GM12875 (cell line): ENCODE measurements at regions not wholly inside any gene's neighbourhood (a gene's known extent, or its start where the extent isn't known, plus 50 kb on each side); places are given as distances from the start of the nearest gene placed in this dataset.

ENCODE experiments used
- H3K4me3 ChIP-seq: one replicate; pipeline ENCODE4 v1.5.1; 2011; ENCODE audit warnings: low read depth, low read length, control low read depth
- CTCF ChIP-seq: IDR thresholded peaks from 2 replicates; pipeline ENCODE4 v1.5.1; 2011; ENCODE audit warnings: low read depth, mild to moderate bottlenecking, control low read depth, inconsistent platforms, low read length, moderate library complexity, borderline replicate concordance; ENCODE audit not compliant: insufficient read depth

GRCh38 chr2:126809340-126809739, 89.3 kb upstream of the TEX51 start:
- TF ChIP-seq CTCF = no peak
- H3K4me3 ChIP-seq = no peak overlapping the region

- H3K4me3 ChIP-seq = no peak overlapping the region
- TF ChIP-seq CTCF = no peak
Observed at GRCh38 chr2:126810001-126810400, 88.7 kb upstream of the TEX51 start.

- H3K4me3 ChIP-seq = no peak overlapping the region
- TF ChIP-seq CTCF = no peak
Observed at GRCh38 chr2:126811101-126811500, 87.6 kb upstream of the TEX51 start.

GRCh38 chr2:126817172-126817571, 81.5 kb upstream of the TEX51 start:
- no peak overlapping the region for H3K4me3 ChIP-seq
- no peak for TF ChIP-seq CTCF

GRCh38 chr2:126822115-126822514, 76.6 kb upstream of the TEX51 start:
- TF ChIP-seq CTCF = no peak
- H3K4me3 ChIP-seq = no peak overlapping the region

- no peak for TF ChIP-seq CTCF
- no peak overlapping the region for H3K4me3 ChIP-seq
Observed at GRCh38 chr2:126822921-126823320, 75.8 kb upstream of the TEX51 start.

- TF ChIP-seq CTCF = no peak
- no peak overlapping the region for H3K4me3 ChIP-seq
Observed at GRCh38 chr2:126823951-126824350, 74.7 kb upstream of the TEX51 start.
